ENCODE measurements at regions not wholly inside any gene's neighbourhood (a gene's known extent, or its start where the extent isn't known, plus 50 kb on each side); places are given as distances from the start of the nearest gene placed in this dataset.

DNA sequence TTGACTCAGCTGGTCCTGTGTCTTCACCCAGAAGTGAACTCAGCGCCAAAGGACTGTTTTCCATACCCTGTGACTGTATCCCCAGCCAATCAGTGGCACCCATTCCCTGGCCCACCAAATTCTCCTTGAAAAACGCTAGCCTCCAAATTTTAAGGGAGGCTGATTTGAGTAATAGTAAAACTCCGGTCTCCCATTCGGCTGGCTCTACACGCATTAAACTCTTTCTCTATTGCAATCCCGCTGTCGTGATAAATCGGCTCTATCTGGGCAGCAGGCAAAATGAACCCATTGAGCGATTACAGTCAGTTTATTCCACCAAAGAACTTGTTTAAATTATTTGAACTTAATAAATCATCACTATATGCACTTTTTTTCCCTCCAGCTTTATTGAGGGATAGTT is 55.9 kb upstream of the PPP1R26 start:
- TF ChIP-seq GATA3 (IDR thresholded peaks at IDR 0.05; ENCODE audit: low read depth, low read length) = no peak
- TF ChIP-seq GATA2 (IDR thresholded peaks at IDR 0.05; ENCODE audit: low read depth, low read length) = no peak
